PFSK-1 (cell line): ENCODE measurements at regions not wholly inside any gene's neighbourhood (a gene's known extent, or its start where the extent isn't known, plus 50 kb on each side); places are given as distances from the start of the nearest gene placed in this dataset.

Source experiments
- POLR2AphosphoS5 ChIP-seq: IDR thresholded peaks from 2 replicates; pipeline ENCODE4 v1.6.1; 2012; ENCODE audit warnings: low read depth, mild to moderate bottlenecking, control low read depth, low read length, moderate library complexity
- SIN3A ChIP-seq: IDR thresholded peaks from 2 replicates; pipeline ENCODE4 v1.6.1; 2012; ENCODE audit warnings: mild to moderate bottlenecking, low read length, moderate library complexity, borderline replicate concordance; ENCODE audit not compliant: insufficient read depth

GRCh38 chr13:29698106-29698505 is 102.6 kb upstream of the SLC7A1 start:
- TF ChIP-seq SIN3A (no peak), POLR2AphosphoS5 (no peak)
